SKM-1 (cell line): ENCODE measurements at regions not wholly inside any gene's neighbourhood (a gene's known extent, or its start where the extent isn't known, plus 50 kb on each side); places are given as distances from the start of the nearest gene placed in this dataset.

ENCODE experiments used
- DNase-seq: peaks from one replicate; lab custom pipeline; 2025; ENCODE audit not compliant: unreplicated experiment; lab: John Stamatoyannopoulos, UW

GRCh38 chr15:38168467-38169070 is 84.1 kb upstream of the SPRED1 start:
- no peak for DNase-seq

- no peak for DNase-seq
Observed at GRCh38 chr15:38171973-38172372, 80.7 kb upstream of the SPRED1 start.

GRCh38 chr15:38174691-38175090 is 77.9 kb upstream of the SPRED1 start:
- no peak for DNase-seq

GRCh38 chr15:38176155-38176554 is 76.5 kb upstream of the SPRED1 start:
- no peak for DNase-seq

- no peak for DNase-seq
Observed at GRCh38 chr15:38176691-38177090, 75.9 kb upstream of the SPRED1 start.

- DNase-seq, result no peak
Observed at GRCh38 chr15:38182900-38183299, 69.7 kb upstream of the SPRED1 start.

- DNase-seq, result no peak
Observed at GRCh38 chr15:38186507-38186906, 66.1 kb upstream of the SPRED1 start.

- DNase-seq, result no peak
Observed at GRCh38 chr15:38187630-38188313, 64.9 kb upstream of the SPRED1 start.

GRCh38 chr15:38189671-38190295 is 62.9 kb upstream of the SPRED1 start:
- DNase-seq, result no peak

- no peak for DNase-seq
Observed at GRCh38 chr15:38190501-38190900, 62.1 kb upstream of the SPRED1 start.

- no peak for DNase-seq
Observed at GRCh38 chr15:38192496-38192895, 60.1 kb upstream of the SPRED1 start.

- DNase-seq, result no peak
Observed at GRCh38 chr15:38193496-38193895, 59.1 kb upstream of the SPRED1 start.

- DNase-seq, result no peak
Observed at GRCh38 chr15:38195191-38195901, 57.3 kb upstream of the SPRED1 start.

- no peak for DNase-seq
Observed at GRCh38 chr15:38196076-38196475, 56.6 kb upstream of the SPRED1 start.

- no peak for DNase-seq
Observed at GRCh38 chr15:38197553-38197952, 55.1 kb upstream of the SPRED1 start.

- no peak for DNase-seq
Observed at GRCh38 chr15:38201714-38202113, 50.9 kb upstream of the SPRED1 start.

- DNase-seq, result no peak
Observed at GRCh38 chr15:38202361-38202760, 50.3 kb upstream of the SPRED1 start.
